ENCODE measurements at regions not wholly inside any gene's neighbourhood (a gene's known extent, or its start where the extent isn't known, plus 50 kb on each side); places are given as distances from the start of the nearest gene placed in this dataset.

DNA sequence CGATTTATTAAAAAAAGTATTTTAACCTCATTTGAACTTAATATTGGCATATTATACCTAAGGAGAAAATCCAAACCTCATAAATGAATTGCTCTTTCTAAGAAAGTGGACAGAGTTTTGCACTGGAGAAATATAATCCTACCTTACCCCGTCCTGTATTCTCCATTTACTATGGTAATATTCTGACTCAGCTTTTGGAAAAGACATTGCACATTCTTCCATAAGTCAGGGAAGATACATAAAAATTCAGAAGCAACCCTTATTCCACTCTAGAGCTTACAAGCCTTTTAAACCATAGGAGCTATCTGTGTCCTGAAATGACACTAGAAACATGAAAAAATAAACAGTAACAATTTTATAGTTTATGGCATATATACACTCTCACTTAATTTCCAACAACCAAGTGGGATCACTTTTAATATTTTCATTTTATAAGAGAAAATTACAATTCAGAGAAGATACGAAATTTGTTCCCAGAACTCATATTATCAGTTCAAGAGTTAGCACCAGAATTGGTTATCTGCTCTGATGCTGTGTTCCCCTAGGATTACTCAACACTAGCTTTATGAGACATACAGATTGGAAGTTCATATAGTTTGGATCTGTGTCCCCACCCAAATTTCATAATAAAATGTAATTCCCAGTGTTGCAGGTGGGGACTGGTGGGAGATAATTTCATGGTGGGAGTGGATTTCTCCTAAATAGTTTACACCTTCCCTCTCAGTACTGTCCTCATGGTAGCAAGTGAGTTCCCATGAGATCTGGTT lies 359.4 kb downstream of the ARAP2 start (continued):
- TF ChIP-seq TBP (IDR thresholded peaks at IDR 0.05; ENCODE audit: low read depth, low read length) (no peak), MAFK (IDR thresholded peaks at IDR 0.05; ENCODE audit: low read depth, low read length) (no peak)
